Astrocyte (in vitro differentiated cells and primary cell): ENCODE measurements at regions not wholly inside any gene's neighbourhood (a gene's known extent, or its start where the extent isn't known, plus 50 kb on each side); places are given as distances from the start of the nearest gene placed in this dataset.

Experiments
- DNase-seq: peaks from one replicate; pipeline ENCODE4 v3.0.0-alpha.2; 2010; ENCODE audit warnings: low read depth
- FAIRE-seq: peaks from 2 replicates; lab custom pipeline; 2011; peaks lifted over from hg19 to GRCh38; lab: Jason Lieb, UNC
- H2AFZ ChIP-seq: 2 replicates; pipeline ENCODE4 v1.6.0; 2012; ENCODE audit warnings: low read depth, low read length, inconsistent platforms
- H3K27ac ChIP-seq: 2 replicates; pipeline ENCODE4 v1.5.1; 2011; ENCODE audit warnings: low read depth, low read length, inconsistent platforms
- H3K27me3 ChIP-seq: 2 replicates; pipeline ENCODE4 v1.6.0; 2011; ENCODE audit warnings: low read length, inconsistent platforms; ENCODE audit not compliant: insufficient read depth
- H3K36me3 ChIP-seq: 2 replicates; pipeline ENCODE4 v1.5.1; 2011; ENCODE audit warnings: low read length, inconsistent platforms; ENCODE audit not compliant: insufficient read depth
- H3K4me1 ChIP-seq: 2 replicates; pipeline ENCODE4 v1.5.1; 2011; ENCODE audit warnings: low read length, inconsistent platforms; ENCODE audit not compliant: insufficient read depth
- H3K4me2 ChIP-seq: 2 replicates; pipeline ENCODE4 v1.6.0; 2012; ENCODE audit warnings: low read length, inconsistent platforms
- H3K4me3 ChIP-seq: 2 replicates; pipeline ENCODE4 v1.5.1; 2011; ENCODE audit warnings: low read depth, mild to moderate bottlenecking, low read length, inconsistent platforms; ENCODE audit not compliant: insufficient read depth
- H3K79me2 ChIP-seq: 2 replicates; pipeline ENCODE4 v1.6.0; 2012; ENCODE audit warnings: mild to moderate bottlenecking, low read length, inconsistent platforms; ENCODE audit not compliant: insufficient read depth
- H3K9ac ChIP-seq: 2 replicates; pipeline ENCODE4 v1.6.0; 2012; ENCODE audit warnings: mild to moderate bottlenecking, low read length, inconsistent platforms
- H3K9me3 ChIP-seq: 2 replicates; pipeline ENCODE4 v1.5.1; 2012; ENCODE audit warnings: low read depth, mild to moderate bottlenecking, low read length, inconsistent platforms; ENCODE audit not compliant: insufficient read depth
- H4K20me1 ChIP-seq: 2 replicates; pipeline ENCODE4 v1.6.0; 2012; ENCODE audit warnings: low read length, inconsistent platforms; ENCODE audit not compliant: insufficient read depth
- H3K27ac Mint-ChIP-seq: one replicate; pipeline ENCODE4 v1.8.0; 2021; ENCODE audit warnings: mild to moderate bottlenecking, mixed read lengths; ENCODE audit not compliant: unreplicated experiment
- H3K27me3 Mint-ChIP-seq: one replicate; pipeline ENCODE4 v1.8.0; 2021; ENCODE audit warnings: low read depth, mixed read lengths; ENCODE audit not compliant: unreplicated experiment
- H3K36me3 Mint-ChIP-seq: one replicate; pipeline ENCODE4 v1.8.0; 2021; ENCODE audit warnings: low read depth, mixed read lengths; ENCODE audit not compliant: unreplicated experiment
- H3K4me1 Mint-ChIP-seq: one replicate; pipeline ENCODE4 v1.8.0; 2021; ENCODE audit warnings: low read depth, mixed read lengths; ENCODE audit not compliant: unreplicated experiment
- H3K4me3 Mint-ChIP-seq: one replicate; pipeline ENCODE4 v1.8.0; 2021; ENCODE audit warnings: mild to moderate bottlenecking, moderate library complexity, mixed read lengths; ENCODE audit not compliant: unreplicated experiment
- H3K9me3 Mint-ChIP-seq: one replicate; pipeline ENCODE4 v1.8.0; 2021; ENCODE audit warnings: mild to moderate bottlenecking, mixed read lengths; ENCODE audit not compliant: unreplicated experiment
- CTCF ChIP-seq: IDR thresholded peaks from 2 replicates; pipeline ENCODE4 v1.5.1; 2011; ENCODE audit warnings: low read depth, mild to moderate bottlenecking, inconsistent platforms, low read length, moderate library complexity; ENCODE audit not compliant: insufficient read depth
- EZH2 ChIP-seq: IDR thresholded peaks from 2 replicates; pipeline ENCODE4 v1.6.1; 2012; ENCODE audit warnings: mild to moderate bottlenecking, low read length, inconsistent platforms; ENCODE audit not compliant: insufficient read depth

- no peaks in the 10 kb centered on the region for H4K20me1 ChIP-seq
- no peaks in the 10 kb centered on the region for H3K36me3 Mint-ChIP-seq
- no peaks in the 10 kb centered on the region for H3K36me3 ChIP-seq
- no peak overlapping the region for H3K27ac ChIP-seq
- no peaks in the 10 kb centered on the region for H3K9me3 ChIP-seq
- TF ChIP-seq EZH2 (no peak), CTCF (no peak)
- H3K4me2 ChIP-seq, result no peak overlapping the region
- FAIRE-seq, result no peak
- H3K4me3 Mint-ChIP-seq, result no peak overlapping the region
- no peaks in the 10 kb centered on the region for H3K27me3 ChIP-seq
- H3K79me2 ChIP-seq, result no peaks in the 10 kb centered on the region
- no peak overlapping the region for H2AFZ ChIP-seq
- no peak overlapping the region for H3K4me3 ChIP-seq
- H3K4me1 ChIP-seq, result peaks cover 3% of the 10 kb centered on the region
- no peak overlapping the region for H3K27ac Mint-ChIP-seq
- DNase-seq, result no peak
- H3K9me3 Mint-ChIP-seq, result peaks cover 3% of the 10 kb centered on the region
- H3K4me1 Mint-ChIP-seq, result peaks cover 4% of the 10 kb centered on the region
- peaks cover 17% of the 10 kb centered on the region for H3K27me3 Mint-ChIP-seq
- no peak overlapping the region for H3K9ac ChIP-seq
Observed at GRCh38 chr10:3714531-3714930, 70.5 kb downstream of the KLF6 start.

- H3K4me3 Mint-ChIP-seq, result no peak overlapping the region
- H3K36me3 ChIP-seq, result no peaks in the 10 kb centered on the region
- TF ChIP-seq CTCF (no peak), EZH2 (no peak)
- no peaks in the 10 kb centered on the region for H3K36me3 Mint-ChIP-seq
- H2AFZ ChIP-seq, result no peak overlapping the region
- no peak overlapping the region for H3K9ac ChIP-seq
- no peak overlapping the region for H3K4me3 ChIP-seq
- H3K27ac ChIP-seq, result no peak overlapping the region
- no peak overlapping the region for H3K27ac Mint-ChIP-seq
- peaks cover 3% of the 10 kb centered on the region for H3K9me3 Mint-ChIP-seq
- H3K9me3 ChIP-seq, result no peaks in the 10 kb centered on the region
- peaks cover 13% of the 10 kb centered on the region for H3K27me3 Mint-ChIP-seq
- peaks cover 3% of the 10 kb centered on the region for H3K4me1 ChIP-seq
- no peaks in the 10 kb centered on the region for H4K20me1 ChIP-seq
- FAIRE-seq (no peak), DNase-seq (no peak)
- no peaks in the 10 kb centered on the region for H3K79me2 ChIP-seq
- no peaks in the 10 kb centered on the region for H3K27me3 ChIP-seq
- H3K4me1 Mint-ChIP-seq, result peaks cover 13% of the 10 kb centered on the region
- no peak overlapping the region for H3K4me2 ChIP-seq
Observed at GRCh38 chr10:3712707-3713106, 72.3 kb downstream of the KLF6 start.

DNA sequence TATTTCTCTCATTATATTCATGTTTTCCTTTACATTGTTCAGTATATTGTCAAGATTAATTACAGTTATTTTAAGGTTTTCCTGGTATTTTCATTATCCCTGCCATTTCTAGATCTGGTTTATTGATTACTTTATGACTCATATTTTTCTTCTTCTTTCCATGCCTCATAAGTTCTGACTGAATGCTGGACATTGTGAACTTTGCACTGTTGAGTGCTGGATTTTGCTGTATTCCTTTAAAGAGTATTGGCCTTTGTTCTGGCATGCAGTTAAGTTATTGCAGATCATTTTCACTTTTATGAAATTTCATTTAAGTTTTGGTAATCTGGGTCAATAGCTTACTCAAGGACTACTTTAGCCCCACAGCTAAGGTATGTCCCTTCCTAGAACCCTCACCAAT, 73.1 kb downstream of the KLF6 start:
- H3K4me1 ChIP-seq, result peaks cover 3% of the 10 kb centered on the region
- no peaks in the 10 kb centered on the region for H3K27me3 ChIP-seq
- H4K20me1 ChIP-seq, result no peaks in the 10 kb centered on the region
- DNase-seq (no peak), FAIRE-seq (no peak)
- no peaks in the 10 kb centered on the region for H3K36me3 ChIP-seq
- H3K36me3 Mint-ChIP-seq, result no peaks in the 10 kb centered on the region
- H3K27ac Mint-ChIP-seq, result no peak overlapping the region
- H3K9me3 ChIP-seq, result no peaks in the 10 kb centered on the region
- TF ChIP-seq EZH2, result no peak
- no peak overlapping the region for H3K4me2 ChIP-seq
- peaks cover 3% of the 10 kb centered on the region for H3K9me3 Mint-ChIP-seq
- no peak overlapping the region for H3K27ac ChIP-seq
- no peak overlapping the region for H2AFZ ChIP-seq
- H3K4me1 Mint-ChIP-seq, result peaks cover 13% of the 10 kb centered on the region
- H3K9ac ChIP-seq, result no peak overlapping the region
- no peak overlapping the region for H3K4me3 Mint-ChIP-seq
- H3K4me3 ChIP-seq, result no peak overlapping the region
- H3K27me3 Mint-ChIP-seq, result peaks cover 11% of the 10 kb centered on the region
- no peaks in the 10 kb centered on the region for H3K79me2 ChIP-seq
